ENCODE measurements at regions not wholly inside any gene's neighbourhood (a gene's known extent, or its start where the extent isn't known, plus 50 kb on each side); places are given as distances from the start of the nearest gene placed in this dataset.

DNA sequence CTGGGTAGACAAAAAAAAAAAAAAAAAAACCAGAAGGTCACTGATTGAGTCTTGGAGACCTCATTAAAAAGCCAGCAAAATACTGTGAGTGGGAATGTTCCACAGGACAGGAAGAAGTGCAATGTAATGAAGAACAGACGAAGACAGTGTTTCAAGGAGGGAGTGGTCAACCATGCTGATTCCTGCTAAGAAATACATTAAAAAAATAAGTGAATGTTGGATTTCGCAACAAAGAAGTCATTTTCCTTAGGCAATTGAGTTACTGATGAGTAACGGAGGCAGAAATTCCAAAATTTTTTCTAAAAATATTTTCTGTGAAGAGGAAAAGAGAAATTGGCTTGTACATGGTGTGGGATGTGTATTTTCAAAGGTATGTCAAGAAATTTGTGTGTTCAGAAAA, 94.3 kb upstream of the FAM47B start:
- TF ChIP-seq ZNF384 (IDR thresholded peaks at IDR 0.05), result no peak
- TF ChIP-seq TARDBP (IDR thresholded peaks at IDR 0.05), result no peak
- TF ChIP-seq FOXM1 (IDR thresholded peaks at IDR 0.05; ENCODE audit: borderline replicate concordance), result no peak
- TF ChIP-seq FOXK2 (IDR thresholded peaks at IDR 0.05), result no peak
- TF ChIP-seq SP1 (IDR thresholded peaks at IDR 0.05), result no peak
- TF ChIP-seq BHLHE40 (IDR thresholded peaks at IDR 0.05; ENCODE audit: borderline replicate concordance), result no peak
- no peak for TF ChIP-seq NFRKB (IDR thresholded peaks at IDR 0.05)
- no peak for TF ChIP-seq LEF1 (IDR thresholded peaks at IDR 0.05; ENCODE audit: borderline replicate concordance)
- no peak for TF ChIP-seq L3MBTL2 (conservative IDR thresholded peaks at IDR 0.05)
- no peak for TF ChIP-seq ELF4 (IDR thresholded peaks at IDR 0.05)
- TF ChIP-seq ARNT (IDR thresholded peaks at IDR 0.05), result no peak

All from HEK293T (cell line).